ENCODE measurements at regions not wholly inside any gene's neighbourhood (a gene's known extent, or its start where the extent isn't known, plus 50 kb on each side); places are given as distances from the start of the nearest gene placed in this dataset.
"Not testable (repeated sequence)": the region's sequence is repeated elsewhere in the genome, so short reads cannot be mapped to it uniquely, and the experiment has no call there.

DNA sequence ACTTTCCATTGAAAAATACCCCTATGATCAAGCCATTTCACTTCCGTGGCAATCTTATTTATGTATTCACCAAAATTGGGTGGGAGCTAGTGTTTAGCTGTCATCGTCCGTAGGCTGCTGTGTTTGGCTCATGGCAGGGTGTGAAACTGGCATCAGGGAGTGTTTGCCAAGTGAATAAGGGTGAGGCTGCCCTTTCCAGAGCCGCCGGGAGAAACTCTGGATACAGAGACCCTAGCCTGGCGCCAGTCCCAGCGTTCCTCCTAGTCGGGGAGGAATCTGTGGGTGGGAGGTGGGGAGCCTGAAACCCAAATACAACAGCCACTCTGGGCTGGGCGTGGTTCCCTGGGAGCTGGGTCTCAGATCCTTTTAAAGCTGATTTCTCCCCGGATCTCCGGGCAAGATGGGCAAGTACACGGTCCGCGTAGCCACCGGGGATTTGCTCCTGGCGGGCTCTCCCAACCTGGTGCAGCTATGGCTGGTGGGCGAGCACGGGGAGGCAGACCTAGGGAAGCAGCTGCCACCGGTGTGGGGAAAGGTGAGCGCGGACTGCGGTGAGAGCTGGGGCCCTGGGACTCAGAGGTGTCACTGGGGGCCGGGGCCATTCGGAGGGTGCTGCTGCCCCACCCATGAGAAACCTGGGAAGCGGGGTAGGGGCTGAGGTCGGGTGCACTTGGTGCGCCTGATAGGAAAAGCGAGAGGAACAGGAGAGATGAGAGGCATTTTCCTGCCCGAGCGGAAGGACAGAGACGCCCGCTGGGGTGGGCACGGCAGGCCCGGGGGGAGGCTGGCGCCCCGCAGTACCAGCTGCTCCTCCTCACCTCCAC lies 62.1 kb upstream of the TEKT1 start:
- no peak for DNase-seq (ENCODE audit: low read depth)

- peak; percentile 11 for DNase-seq (ENCODE audit: low read depth)
These were observed 62.6 kb upstream of the TEKT1 start for GRCh38 chr17:6894206-6894528.

DNA sequence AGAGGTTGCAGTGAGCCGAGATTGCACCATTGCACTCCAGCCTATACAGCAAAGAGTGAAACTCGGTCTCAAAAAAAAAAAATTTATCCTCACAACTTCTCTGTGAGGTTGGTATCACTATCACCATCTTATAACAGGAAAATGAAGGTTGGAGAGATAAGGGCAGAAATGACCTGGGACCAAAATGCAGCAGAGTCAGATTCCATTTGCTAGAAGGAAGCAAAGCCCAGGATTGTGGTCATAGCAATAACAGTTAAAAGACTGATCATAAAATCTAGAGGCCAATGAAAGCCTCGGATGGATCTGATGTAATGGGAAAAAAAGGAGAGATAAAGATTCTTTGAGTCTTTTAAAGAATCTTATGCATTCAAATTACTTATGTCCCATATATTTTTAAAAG lies 69.6 kb upstream of the TEKT1 start:
- no peak for DNase-seq (ENCODE audit: low read depth)

DNA sequence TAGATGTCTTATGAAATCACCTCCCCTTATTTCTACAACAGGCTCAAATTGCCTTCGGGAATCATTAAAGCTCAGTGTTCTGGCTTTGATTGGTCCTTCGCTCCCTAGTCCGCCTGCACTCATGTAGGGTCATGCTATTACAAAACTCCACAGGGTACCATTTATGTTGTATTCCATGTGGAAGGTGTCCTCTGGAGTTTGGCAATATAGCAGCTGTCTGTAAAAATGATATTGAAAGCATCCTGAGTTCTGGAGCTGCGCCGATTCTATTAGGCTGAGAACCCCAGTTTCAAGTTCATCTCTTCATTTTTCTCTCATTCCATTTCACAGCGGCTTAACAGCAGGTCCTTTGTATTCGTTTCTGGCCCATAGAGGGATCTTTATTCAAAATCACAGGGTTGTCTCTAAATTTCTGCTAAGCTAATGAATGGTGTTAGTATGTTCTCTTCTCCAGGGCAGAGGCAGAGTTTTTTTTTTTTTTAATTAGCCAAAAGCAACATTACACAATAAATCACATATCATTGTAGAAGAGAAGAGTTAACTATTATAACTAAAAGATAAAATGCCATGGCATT lies 71.9 kb upstream of the TEKT1 start:
- DNase-seq (ENCODE audit: low read depth) = no peak

GRCh38 chr17:6908807-6909206 lies 77.3 kb upstream of the TEKT1 start:
- DNase-seq (ENCODE audit: low read depth) = no peak

GRCh38 chr17:6910987-6911603 lies 79.6 kb upstream of the TEKT1 start:
- DNase-seq (ENCODE audit: low read depth) = peak; percentile 52

- no peak for DNase-seq (ENCODE audit: low read depth)
These were observed 80.9 kb upstream of the TEKT1 start for GRCh38 chr17:6912110-6913051.

DNA sequence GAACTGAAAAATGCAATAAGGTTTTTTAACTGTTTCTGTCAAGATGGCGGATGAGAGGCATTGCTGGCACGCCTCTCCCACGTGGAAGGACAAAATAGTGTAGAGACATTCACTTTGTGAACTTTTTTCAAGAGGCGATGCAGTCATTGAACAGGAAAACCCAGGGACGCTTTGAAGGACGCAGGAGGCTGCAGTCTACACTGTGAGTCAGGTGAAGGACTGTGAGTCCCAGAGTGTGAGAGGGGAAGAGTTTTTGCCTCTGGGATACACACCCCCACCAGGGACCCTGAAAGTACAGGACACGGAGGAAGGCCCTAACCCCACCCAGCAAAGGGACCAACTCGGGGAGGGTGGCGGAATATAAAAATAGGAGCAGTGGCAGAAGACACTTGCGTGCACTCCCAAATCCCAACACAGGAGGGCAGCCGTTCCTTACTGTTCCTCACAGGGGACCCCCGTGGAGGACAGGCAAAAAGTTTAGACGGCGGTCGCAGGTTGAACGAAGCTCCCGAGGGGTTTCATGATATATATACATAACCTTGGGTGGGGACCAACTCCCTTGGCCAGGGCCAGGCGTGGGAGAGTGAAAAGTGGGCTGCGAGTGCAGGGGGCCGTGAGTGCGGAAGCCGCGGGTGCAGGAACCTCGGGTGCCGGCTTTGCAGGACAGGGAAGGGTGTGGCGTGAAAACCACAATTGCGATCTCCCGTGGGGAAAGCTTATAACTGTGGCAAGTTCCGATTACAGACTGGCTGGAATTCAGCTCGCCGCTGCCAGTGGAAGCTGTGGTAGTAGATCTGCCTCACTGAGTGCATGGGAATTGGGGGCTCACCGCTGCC lies 82.0 kb upstream of the ALOX12 start:
- DNase-seq (ENCODE audit: low read depth) = peak; percentile 66

GRCh38 chr17:6914711-6915110 lies 81.1 kb upstream of the ALOX12 start:
- DNase-seq (ENCODE audit: low read depth) = peak; percentile 21

DNA sequence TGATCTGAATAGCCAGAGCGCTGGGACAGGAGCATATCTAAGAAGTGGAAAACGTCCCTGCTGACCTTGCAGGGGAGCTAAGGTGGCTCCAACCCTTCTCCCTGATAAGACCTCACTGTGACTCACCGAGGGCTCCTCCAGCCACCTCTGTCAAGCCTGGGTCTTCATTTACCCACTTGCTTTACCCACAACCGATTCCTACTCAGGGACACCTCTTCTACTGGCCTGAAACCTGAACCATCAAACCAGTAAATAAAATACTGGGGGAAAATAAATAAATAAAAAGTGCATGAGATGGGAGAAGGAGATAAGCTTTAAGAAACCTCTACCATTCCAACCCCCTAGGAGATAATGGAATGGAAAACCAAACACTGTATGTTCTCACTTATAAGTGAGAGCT lies 80.2 kb upstream of the ALOX12 start:
- no peak for DNase-seq (ENCODE audit: low read depth)

- no peak for DNase-seq (ENCODE audit: low read depth)
These were observed 76.7 kb upstream of the ALOX12 start for GRCh38 chr17:6919158-6919557.

- no peak for DNase-seq (ENCODE audit: low read depth)
These were observed 72.5 kb upstream of the ALOX12 start for GRCh38 chr17:6923385-6923784.

- DNase-seq (ENCODE audit: low read depth) = no peak
These were observed 71.6 kb upstream of the ALOX12 start for GRCh38 chr17:6924208-6924607.

GRCh38 chr17:6926667-6927066 lies 69.2 kb upstream of the ALOX12 start:
- DNase-seq (ENCODE audit: low read depth) = no peak

GRCh38 chr17:6927290-6928126 lies 68.3 kb upstream of the ALOX12 start:
- DNase-seq (ENCODE audit: low read depth) = peak; percentile 72

DNA sequence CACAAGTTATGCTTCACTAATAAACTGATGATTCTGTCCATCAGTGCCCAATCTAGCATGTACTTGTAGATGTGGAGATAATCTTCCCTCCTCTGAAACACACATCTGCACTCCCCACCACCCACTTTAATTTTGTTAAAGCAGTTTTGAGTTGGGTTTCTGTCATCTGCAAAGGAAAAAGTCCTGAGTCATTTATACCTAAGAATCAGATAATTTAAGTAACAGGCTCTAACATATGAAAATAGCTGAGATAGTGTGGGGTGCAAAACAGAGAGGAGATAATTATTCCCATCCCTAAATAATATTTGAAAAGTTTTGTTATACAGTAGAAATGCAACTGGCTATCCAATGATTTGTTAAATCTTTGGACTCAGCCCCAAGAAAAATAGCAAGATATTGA lies 67.7 kb upstream of the ALOX12 start:
- no peak for DNase-seq (ENCODE audit: low read depth)

DNA sequence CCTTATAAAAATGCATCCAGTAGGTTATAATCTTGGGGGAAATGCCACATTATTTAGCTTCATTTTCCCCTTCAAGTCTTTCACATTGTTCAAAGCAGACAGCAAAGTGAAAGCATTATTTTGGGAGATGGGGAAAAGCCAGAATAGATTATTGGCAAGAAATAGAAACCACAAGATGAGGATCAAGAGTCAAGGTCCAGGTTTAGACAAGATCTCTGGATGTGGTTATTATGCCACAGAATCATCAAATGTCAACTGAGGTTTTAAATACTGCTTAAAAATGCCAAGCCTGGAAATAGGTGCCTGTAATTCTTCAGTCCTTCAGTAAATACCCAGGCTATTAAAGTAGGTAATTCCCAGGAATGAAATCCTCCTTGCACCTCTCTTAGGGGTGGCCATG lies 65.1 kb upstream of the ALOX12 start:
- no peak for DNase-seq (ENCODE audit: low read depth)

GRCh38 chr17:6934544-6934943 lies 61.3 kb upstream of the ALOX12 start:
- not testable (repeated sequence) for DNase-seq (ENCODE audit: low read depth)

DNA sequence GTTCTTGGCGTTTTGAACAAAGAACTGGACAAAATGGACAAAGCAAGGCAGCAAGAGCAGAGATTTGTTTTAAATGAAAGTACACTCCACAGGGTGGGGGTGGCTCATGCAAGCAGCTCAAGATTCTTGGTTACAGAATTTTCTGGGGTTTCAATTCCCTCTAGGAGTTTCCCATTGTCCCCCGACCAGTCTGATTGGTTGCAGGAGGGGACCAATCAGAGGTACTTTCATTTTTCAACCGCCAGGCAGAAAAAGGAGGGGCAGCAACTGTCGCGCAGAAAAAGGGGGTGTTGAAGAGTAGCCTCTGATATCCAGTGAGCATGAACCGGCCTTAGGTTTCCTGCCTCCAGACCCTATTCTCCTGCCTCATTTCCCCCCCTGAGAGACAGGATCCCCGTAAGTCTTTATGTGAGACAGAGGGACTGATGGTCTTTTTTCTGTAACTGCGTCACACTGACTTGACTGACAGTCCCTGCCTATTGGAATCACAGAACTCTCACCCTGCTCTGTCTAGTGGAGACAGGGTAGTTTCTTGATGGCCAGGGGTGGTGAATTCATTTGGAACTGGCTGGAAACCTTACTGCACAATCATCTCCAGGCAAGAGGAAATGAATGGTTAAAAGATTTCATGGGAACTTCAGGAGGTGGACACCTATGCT lies 59.4 kb upstream of the ALOX12 start:
- DNase-seq (ENCODE audit: low read depth) = peak; percentile 66

DNA sequence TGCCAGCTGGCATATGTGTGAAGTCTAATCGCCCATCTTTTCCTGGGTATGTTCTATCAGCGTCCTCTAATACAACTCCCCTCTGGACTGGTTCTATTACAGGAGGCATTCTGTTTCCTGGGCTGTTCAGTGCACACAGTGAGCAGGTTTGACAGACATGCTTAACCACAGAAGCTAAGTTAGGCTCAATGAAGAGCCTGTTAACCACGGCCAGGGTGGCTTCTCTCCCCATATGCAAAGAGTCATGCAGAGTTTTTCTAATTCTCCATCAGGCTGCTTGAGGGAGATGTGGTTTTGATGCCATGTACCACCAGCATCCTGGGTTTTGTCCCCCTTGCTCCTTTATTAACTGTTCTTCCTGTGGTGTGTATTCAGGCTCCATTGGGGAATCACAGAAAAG lies 57.2 kb upstream of the ALOX12 start:
- no peak for DNase-seq (ENCODE audit: low read depth)

Measured in EH (cell line).